Stimulated activated CD8-positive, alpha-beta memory T cell treated with anti-CD3 and anti-CD28 coated beads, Interleukin-15, amount 100 ng/mL, for 24 hours (primary cell): ENCODE measurements at regions not wholly inside any gene's neighbourhood (a gene's known extent, or its start where the extent isn't known, plus 50 kb on each side); places are given as distances from the start of the nearest gene placed in this dataset.
"Not testable (repeated sequence)": the region's sequence is repeated elsewhere in the genome, so short reads cannot be mapped to it uniquely, and the experiment has no call there.

Source experiments
- DNase-seq: peaks from one replicate; pipeline ENCODE4 v3.0.0-alpha.2; 2020; ENCODE audit warnings: low read depth

GRCh38 chr2:6139142-6139541 is 447.0 kb downstream of the SOX11 start:
- DNase-seq: no peak

GRCh38 chr2:6139916-6140315 is 447.7 kb downstream of the SOX11 start:
- DNase-seq: no peak

GRCh38 chr2:6140509-6140908 is 448.3 kb downstream of the SOX11 start:
- DNase-seq: no peak

GRCh38 chr2:6143812-6144211 is 451.6 kb downstream of the SOX11 start:
- DNase-seq: no peak

GRCh38 chr2:6147215-6147614 is 455.0 kb downstream of the SOX11 start:
- DNase-seq: not testable (repeated sequence)

- DNase-seq: no peak
Observed at GRCh38 chr2:6148882-6149281, 456.7 kb downstream of the SOX11 start.

GRCh38 chr2:6159606-6160005 is 467.4 kb downstream of the SOX11 start:
- no peak for DNase-seq

- DNase-seq: no peak
Observed at GRCh38 chr2:6163932-6164331, 471.7 kb downstream of the SOX11 start.

- DNase-seq: no peak
Observed at GRCh38 chr2:6164986-6165747, 473.0 kb downstream of the SOX11 start.

- DNase-seq: no peak
Observed at GRCh38 chr2:6167592-6168138, 475.5 kb downstream of the SOX11 start.

GRCh38 chr2:6168485-6168884 is 476.3 kb downstream of the SOX11 start:
- no peak for DNase-seq

- no peak for DNase-seq
Observed at GRCh38 chr2:6171294-6171693, 479.1 kb downstream of the SOX11 start.

- no peak for DNase-seq
Observed at GRCh38 chr2:6177811-6178210, 485.6 kb downstream of the SOX11 start.

GRCh38 chr2:6181525-6181924 is 489.3 kb downstream of the SOX11 start:
- DNase-seq: no peak

GRCh38 chr2:6181926-6182325 is 489.7 kb downstream of the SOX11 start:
- no peak for DNase-seq

GRCh38 chr2:6183226-6183625 is 491.0 kb downstream of the SOX11 start:
- DNase-seq: no peak

GRCh38 chr2:6184532-6185292 is 492.5 kb downstream of the SOX11 start:
- no peak for DNase-seq

- no peak for DNase-seq
Observed at GRCh38 chr2:6186332-6187151, 494.4 kb downstream of the SOX11 start.

- no peak for DNase-seq
Observed at GRCh38 chr2:6196449-6196848, 504.3 kb downstream of the SOX11 start.

GRCh38 chr2:6198370-6198919 is 506.3 kb downstream of the SOX11 start:
- DNase-seq: not testable (repeated sequence)

GRCh38 chr2:6202756-6203155 is 510.6 kb downstream of the SOX11 start:
- no peak for DNase-seq
